HG02885 (cell line): ENCODE measurements at regions not wholly inside any gene's neighbourhood (a gene's known extent, or its start where the extent isn't known, plus 50 kb on each side); places are given as distances from the start of the nearest gene placed in this dataset.
"Not testable (repeated sequence)": the region's sequence is repeated elsewhere in the genome, so short reads cannot be mapped to it uniquely, and the experiment has no call there.

Experiments
- ATAC-seq: cut with Tn5 transposase; IDR thresholded peaks from one replicate; pipeline ENCODE4 v1.9.1; 2021; ENCODE audit warnings: mild to moderate bottlenecking; ENCODE audit not compliant: unreplicated experiment, poor library complexity

DNA sequence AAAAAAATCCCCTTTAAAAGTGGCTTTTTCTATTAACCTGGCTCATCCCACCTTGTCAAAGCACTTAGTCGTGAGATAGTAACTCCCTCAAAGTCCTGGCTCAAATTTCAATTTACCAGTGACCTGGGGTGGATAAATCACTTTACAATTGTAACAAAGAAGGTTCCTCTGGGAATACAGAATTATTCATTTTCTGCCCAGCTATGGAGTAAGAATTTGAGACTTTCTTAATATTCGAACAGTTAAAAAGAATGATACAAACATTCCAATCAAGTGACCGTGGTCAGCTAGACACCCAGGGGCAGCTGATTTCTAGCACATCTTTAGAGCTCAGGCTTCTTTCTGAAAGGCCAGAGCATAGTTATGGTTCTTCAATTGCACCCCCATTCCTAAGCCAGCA, 291.0 kb upstream of the TGFBR2 start:
- ATAC-seq: no peak

DNA sequence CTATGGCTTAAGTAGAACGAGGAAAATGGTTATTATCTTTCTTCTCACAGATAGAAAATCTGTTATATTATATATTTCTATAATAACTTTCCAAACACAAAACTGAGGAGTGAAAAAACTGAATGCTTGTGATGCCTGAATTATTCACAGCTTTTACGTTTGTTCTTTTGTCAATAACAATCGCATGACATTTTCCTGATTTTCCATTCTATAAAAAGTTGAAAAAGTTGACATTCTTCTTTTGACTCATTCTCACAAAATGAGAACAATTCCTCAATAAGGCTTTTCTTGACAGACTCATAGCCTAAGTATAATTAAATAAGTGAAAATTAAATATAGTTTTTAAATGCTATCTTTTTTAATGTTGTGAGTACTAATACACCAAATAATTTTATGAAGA, 288.8 kb upstream of the TGFBR2 start:
- ATAC-seq: no peak

DNA sequence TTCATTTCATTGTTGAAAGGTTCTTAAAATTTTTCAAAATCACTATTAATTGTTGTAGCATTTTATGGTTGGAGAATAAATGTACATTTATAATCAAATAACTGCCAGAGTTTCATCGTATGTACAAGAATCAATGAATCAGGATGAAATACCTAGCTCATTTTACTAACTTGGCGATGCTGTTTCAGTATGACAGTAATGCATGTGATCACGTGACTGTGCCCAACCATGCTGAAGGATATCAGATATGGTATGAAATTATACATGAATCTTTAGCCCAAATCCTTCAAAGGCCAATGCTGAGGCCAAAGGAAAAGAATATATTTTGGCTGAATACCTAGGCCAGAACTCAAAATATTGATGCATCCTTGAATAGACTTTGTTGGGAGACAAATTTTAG, 288.3 kb upstream of the TGFBR2 start:
- no peak for ATAC-seq

DNA sequence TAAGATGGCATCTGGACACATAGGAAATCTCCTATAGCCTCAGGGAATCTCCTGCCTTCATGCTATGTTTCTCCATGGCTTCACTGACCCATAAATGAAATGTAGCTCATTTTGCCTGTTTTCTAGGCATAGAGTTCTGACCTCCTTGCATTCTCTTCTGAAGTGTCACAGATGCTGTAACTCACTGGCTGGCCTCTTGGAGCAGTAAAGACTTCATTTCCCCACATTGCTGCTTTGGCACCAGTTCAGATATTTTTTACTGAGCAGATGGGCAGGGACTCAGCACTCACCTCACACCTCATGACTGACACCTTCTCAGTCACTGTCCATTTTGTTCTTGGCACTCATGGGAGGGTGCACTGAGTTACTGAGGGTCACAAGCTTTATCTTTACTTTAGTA, 286.7 kb upstream of the TGFBR2 start:
- peak; percentile 83 for ATAC-seq

DNA sequence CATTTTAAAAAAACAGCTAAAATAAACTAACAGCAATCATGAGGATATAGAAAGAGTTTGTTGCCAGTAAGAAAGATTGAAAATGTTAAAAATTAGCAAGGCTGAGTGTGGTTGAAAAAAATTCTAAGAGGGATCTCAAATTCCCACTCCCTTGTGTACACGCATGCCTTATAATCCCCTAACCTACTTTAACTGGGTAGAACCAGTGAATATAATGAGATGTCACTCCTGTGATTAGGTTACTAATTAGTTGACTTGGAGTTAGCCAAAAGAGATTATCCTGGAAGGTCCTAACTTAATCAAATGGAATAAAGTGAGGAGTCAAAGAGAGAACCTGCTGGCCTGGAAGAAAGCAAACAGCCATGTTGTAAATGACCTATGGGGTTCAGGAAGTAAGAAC, 286.0 kb upstream of the TGFBR2 start:
- no peak for ATAC-seq

DNA sequence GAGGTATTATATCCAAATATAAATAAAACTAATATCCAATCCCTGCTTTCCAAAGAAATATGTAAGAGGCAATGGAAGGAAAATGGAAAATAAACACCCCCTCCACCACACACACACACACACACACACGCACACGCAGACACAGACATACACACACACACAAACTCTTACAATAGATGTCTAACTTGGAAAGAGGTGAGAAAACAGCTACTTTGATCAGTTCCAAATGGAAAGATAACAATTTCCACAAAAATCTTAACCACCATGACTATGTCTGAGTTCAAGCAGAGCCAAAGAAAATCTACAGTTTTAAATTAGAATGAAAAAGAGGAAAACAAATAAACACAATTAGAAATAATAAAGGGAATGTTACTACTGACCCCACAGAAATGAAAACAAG, 285.3 kb upstream of the TGFBR2 start:
- no peak for ATAC-seq

DNA sequence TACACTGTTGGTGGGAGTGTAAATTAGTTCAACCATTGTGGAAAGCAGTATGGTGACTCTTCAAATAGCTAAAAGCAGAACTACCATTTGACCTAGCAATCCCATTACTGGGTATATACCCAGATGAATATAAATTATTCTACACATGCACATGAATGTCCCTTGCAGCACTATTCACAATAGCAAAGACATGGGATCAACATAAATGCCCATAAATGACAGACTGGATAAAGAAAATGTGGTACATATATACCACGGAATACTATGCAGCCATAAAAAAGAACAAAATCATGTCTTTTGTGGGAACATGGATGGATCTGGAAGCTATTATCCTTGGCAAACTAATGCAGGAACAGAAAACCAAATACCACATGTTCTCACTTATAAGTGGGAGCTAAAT, 282.8 kb upstream of the TGFBR2 start:
- not testable (repeated sequence) for ATAC-seq

DNA sequence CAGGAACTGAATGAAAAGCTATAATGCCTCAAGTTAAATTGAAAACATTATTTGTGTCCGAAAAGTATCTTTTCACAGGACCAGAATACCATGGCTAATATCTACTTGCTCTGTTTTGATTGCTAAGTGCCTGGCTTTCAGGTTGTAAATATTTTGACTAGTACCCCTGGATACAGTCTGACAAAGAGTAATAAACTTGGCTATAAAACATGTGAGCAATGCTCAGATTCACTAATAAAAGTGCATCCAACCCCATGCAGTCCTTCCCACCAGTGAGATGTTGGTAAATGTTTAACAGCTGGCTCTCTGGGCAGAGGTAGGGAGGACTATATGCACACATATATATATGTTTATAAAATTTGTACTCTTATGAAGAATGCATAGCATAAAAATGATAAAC, 281.8 kb upstream of the TGFBR2 start:
- ATAC-seq: no peak

DNA sequence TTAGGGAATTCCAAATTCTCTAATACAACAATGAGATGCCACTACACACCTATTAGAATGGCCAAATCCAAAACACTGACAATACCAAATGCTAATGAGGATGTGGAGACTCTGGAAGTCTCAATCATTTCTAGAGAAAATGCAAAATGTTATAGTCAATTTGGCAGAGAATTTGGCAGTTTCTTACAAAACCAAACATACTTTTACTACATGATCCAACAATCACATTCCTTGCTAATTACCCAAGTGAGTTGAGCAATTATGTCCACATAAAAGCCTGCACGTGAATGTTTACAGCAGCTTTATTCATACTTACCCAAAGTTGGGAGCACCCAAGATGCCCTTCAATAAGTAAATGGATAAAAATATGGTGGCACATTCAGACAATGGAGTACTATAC, 278.4 kb upstream of the TGFBR2 start:
- ATAC-seq: not testable (repeated sequence)

DNA sequence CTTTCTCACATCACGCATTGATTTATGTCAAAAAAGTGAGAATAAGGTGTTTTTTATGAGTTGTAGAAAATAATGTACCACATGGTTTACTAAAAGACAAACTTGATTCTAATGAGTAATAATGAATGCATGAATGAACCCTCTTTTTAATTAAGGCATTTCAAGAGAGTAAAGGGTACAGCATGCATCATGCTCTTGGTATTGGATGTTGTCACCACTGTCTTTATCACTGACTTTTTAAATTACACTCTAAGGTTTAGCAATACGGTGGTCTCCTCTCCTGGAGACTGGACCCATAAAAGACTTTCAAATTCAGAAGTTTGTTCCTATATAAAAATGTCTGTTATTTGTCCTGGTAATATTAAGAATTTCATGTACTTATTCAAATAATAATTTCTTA, 277.5 kb upstream of the TGFBR2 start:
- not testable (repeated sequence) for ATAC-seq

DNA sequence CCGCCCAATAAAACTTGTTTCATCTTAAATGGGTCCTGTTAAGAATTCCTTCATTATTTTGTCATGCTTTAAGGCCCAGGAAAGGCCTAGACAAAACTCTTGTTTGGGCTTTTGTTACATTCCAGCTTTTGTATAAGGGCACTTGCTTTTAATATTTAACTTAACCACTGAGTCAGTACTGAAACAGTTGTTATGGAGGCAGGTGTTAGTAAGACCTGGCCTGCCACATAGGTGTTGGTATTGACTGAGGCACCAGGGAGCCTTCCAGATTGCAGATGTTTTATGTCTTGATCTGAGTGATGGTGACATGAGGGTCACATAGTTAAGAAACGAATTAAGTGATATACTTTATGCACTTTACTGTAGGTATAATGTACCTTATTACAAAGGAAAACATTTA, 274.9 kb upstream of the TGFBR2 start:
- no peak for ATAC-seq

DNA sequence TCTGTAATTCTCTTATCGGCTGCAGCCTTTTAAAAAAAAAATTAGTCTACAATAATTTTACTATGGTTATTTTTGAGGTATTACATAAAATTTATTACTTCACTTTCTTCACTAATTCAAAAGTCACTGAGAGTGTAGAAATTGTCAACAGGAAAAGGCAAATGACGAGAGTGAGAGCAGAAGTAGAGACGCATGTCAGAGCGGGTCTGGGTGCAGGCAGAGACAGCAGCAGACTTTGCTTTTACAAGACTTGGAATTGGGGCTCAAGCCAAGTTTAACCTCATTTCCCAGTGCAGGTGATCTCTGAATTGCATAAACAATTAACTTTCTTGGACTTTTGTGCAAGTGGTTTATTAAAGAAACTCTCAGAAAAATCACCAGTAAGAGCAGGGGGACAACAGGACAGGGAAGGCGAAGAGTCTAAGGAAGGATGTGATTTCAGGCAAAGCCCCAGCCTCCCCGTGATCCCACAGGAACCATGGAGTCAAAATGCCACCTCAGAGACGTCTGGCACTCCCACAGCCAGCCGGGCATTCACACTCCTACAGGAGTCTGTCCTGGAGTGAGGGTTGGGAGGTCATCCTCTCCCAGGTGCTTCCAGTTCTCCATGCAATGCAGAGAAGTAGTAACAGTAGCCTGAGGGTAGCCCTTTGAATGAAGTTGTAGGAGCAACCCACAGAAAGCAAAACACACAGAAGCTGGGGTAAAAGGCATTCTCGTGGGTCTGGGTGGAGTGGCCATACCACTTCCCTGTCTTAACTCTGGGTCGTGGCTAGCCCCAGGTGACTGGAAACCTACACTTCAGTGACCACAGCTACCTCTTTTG, 274.0 kb upstream of the TGFBR2 start:
- ATAC-seq: no peak

DNA sequence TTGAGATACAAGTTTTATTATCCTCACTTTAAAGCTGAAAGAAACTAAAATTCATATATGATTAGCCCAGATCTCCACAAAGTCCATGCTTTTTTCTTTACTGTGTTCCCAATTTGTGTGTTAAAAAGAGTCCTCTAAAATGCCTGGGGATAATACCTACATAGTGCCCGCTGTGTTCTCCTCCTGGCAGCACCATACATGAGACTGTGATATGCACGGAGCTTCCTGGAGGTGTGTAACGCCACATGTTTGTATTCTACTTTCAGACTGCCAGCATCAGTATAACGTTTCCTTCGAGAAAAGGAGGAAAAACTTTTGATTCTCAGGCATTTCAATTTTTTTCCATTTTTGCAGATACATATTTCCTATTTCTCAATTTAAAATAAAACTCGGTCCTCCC, 273.3 kb upstream of the TGFBR2 start:
- ATAC-seq: no peak

DNA sequence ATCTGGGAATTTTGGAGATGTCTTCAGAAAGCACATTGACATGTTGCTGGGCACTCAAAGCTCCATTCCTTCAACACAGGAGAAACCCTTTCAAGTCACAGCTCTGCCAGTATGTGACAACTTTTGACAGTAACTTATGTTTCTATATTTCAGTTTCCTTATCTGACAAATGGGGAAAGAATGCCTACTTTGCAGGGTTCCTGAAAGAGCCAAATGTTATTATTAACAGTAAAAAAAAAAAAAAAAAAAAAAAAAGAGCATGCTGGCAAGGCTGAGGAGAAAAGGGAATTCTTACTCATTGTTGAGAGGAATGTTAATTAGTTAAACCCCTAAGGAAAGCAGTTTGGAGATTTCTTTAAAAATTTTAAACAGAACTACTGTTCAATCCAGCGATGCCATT, 272.5 kb upstream of the TGFBR2 start:
- no peak for ATAC-seq

DNA sequence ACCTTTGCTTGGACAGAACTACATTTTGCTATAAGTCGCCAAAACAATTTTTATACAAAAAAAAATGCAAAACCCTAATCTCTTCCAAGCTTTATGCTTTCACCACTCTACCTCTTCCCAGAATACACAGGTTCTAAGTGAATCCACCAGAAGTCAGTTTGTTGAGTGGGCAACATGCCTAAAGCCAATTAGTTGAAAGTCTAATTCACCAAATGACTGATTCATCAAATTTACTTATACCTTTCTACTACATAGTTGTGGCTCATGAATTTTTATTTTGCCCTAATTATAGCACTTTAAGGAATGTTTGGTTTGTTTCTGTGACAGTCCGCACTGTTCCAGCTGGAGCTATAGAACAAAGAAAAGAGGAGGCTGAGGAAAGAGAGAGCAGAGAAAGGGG, 265.9 kb upstream of the TGFBR2 start:
- no peak for ATAC-seq

DNA sequence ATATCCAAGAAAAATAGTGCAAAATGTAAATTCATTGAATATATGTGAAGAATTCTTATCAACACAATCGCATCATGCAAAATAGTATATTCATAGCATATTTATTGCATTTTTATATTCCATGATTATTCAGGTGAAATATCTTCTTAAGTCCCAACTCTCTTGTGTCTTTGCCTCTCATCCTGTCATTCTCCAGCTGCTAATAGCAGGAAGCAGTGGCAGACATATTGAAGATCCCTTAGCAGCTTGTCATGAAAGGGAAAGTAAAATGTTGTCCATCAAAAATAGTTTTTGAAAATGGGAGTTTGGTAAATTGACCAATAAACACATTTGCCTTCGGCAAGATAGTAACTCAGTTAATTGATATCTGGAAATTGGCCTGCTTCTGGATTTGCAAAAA, 265.3 kb upstream of the TGFBR2 start:
- no peak for ATAC-seq

DNA sequence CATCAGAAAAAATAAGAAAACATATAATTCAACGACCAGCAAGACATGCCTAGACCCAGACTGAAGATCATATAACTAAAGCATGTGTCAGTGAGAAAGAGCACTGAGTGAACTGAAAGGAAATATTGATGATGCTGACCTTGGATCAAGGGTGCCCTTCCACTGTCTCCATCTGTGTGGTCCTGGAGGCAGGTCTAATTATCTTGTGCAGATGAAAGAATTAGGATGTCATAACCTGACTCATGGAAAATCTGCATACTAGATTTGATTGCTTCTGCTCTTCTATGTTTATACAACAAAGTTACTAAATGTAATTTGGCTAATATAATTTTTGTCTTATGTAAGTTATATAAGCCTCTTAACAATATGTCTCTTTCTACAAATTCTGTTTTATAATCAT, 264.6 kb upstream of the TGFBR2 start:
- ATAC-seq: no peak

DNA sequence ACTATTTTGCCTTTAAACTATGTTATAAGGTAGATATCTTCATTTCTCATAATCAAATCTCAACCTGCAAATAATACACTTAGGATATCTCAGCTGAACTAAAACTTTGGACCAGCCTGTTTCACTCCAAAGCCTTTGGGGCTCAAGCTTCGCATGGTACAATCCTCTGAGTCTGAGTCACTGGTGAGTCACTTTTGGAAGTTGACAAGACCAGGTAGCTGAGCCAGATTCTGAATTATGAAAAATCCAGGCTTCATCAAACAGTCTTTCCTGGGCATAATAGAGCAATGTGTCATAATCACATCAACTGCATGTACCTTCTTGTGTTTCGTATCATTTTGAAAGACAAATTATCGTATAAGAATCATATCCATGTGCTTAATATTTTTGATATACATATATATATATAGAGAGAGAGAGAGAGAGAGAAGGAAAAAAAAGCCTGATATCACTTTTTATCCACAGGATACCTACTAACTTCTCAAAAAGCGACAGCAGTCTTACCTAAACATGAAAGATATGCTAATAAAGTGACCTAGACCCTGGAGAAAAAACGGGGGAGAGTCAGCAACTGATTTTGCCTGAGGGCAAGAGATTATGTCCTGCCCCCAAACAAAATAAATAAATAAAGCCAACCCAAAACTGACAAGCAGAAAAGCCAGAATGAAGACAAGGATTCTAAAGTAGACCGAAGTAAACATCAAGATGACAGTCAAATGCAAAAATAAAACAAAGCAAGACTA, 263.9 kb upstream of the TGFBR2 start:
- ATAC-seq: no peak

DNA sequence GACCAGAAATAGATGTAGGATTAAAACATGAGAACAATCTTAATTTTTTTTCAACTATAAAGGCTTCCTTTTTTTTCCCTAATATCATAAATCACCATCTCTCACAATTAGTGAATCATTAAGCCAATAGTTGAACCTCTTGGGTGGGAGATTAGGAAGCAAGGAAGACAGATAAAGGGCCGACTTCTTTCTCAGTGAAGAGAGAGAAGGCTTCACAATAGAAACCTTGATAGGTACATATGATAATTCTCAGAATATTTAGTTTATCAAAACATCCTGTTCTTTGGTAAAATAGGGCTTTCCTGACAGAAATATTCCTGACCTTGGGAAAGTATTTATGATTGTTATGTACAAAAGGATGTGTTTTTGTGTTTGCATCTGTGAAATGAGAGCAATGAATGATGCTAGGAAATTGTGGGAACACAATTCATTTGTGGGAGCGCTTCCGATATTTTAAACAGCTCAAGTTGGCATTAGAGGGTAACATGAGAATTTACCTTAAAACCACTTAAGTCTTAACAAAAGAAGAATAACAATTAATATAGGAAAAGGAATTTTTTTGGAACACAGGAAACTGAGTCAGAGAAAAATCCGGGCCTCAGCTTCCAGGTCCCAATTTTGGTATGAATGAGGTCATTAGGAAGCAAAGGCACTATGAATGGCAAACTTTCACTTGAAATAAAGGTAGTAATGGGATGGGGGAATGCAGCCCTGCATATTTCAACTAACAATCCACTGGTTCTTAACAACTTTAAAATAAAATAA, 263.2 kb upstream of the TGFBR2 start:
- ATAC-seq: no peak

DNA sequence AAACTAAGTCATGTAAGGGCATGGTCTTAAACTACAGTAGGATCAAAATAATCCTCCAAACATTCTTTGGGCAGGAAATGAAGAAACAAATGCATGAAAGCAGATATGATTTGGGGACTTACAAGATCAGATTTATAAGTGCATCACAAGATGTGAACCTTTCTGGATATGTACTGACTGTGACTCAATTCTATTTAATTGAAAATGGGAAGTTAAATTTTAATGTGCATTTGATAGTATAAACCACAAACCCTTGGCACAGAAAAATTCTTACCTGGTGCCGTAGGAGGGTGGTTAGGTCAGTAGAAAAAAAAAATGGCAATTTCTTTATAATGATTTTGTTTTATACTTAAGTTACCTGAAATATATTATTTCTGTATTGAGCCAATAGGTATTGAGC, 262.5 kb upstream of the TGFBR2 start:
- no peak for ATAC-seq

DNA sequence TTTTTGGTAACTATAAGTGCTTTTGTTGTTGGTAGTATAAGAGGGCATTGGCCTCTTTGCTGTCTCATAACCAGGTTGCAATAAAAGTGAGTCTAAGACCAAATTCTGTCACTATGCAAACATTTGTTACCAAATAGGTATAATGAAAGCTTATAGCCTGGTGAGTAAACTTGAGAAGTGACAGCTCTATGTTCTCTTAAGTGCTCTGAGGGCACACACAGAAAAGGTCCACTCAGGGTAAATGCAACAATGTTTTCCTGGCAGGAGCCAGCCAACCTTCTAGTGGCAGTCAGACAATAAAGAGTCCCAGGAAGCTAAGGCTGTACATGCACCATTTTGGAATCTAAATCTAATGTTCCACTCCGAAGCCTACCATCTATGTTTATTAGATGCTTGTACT, 262.1 kb upstream of the TGFBR2 start:
- ATAC-seq: no peak
